ENCODE measurements at regions not wholly inside any gene's neighbourhood (a gene's known extent, or its start where the extent isn't known, plus 50 kb on each side); places are given as distances from the start of the nearest gene placed in this dataset.

GRCh38 chrX:139234898-139235297, 295.6 kb upstream of the F9 start:
- TF ChIP-seq EZH2 (IDR thresholded peaks at IDR 0.05; ENCODE audit: low read length, unreplicated experiment) (no peak), CTCF (conservative IDR thresholded peaks at IDR 0.05; ENCODE audit: low read depth, low read length) (no peak), EZH2phosphoT487 (IDR thresholded peaks at IDR 0.05; ENCODE audit: borderline replicate concordance, low read length) (no peak)
- H3K4me1 ChIP-seq (ENCODE audit: insufficient read depth, low read length): no peaks in the 10 kb centered on the region
- no peaks in the 10 kb centered on the region for H4K20me1 ChIP-seq (ENCODE audit: low read length)
- ChIA-PET POLR2A (ENCODE audit: unreplicated experiment) (no interaction called here), CTCF (no interaction called here)
- H3K79me2 ChIP-seq (ENCODE audit: low read length): no peaks in the 10 kb centered on the region
- no peak for ATAC-seq
- H2AFZ ChIP-seq (ENCODE audit: low read length): no peak overlapping the region
- BruUV-seq (replicated peaks): no TSS peak
- no peaks in the 10 kb centered on the region for H3K9me3 ChIP-seq (ENCODE audit: low read length)
- H3K9me2 ChIP-seq (replicated peaks; ENCODE audit: low read length): no peaks in the 10 kb centered on the region
- no peaks in the 10 kb centered on the region for H3K36me3 ChIP-seq (ENCODE audit: low read depth, low read length)
- H3K27me3 ChIP-seq (ENCODE audit: low read length): no peaks in the 10 kb centered on the region
- H3K4me2 ChIP-seq (ENCODE audit: low read length): no peak overlapping the region
- H3K9ac ChIP-seq (ENCODE audit: low read length): no peak overlapping the region
- H3K27ac ChIP-seq (ENCODE audit: low read length): no peak overlapping the region
- H3K4me3 ChIP-seq (ENCODE audit: low read length): no peak overlapping the region
- no peaks in the 10 kb centered on the region for H3F3A ChIP-seq (ENCODE audit: low read length, unreplicated experiment)
- intact Hi-C loops (cut with micrococcal nuclease): no loop called here
- no peak for DNase-seq

- Histone ChIP-seq H3K36me3 (ENCODE audit: low read depth, low read length) (no peaks in the 10 kb centered on the region), H3K27ac (ENCODE audit: low read length) (no peak overlapping the region), H3K9ac (ENCODE audit: low read length) (no peak overlapping the region), H3K79me2 (ENCODE audit: low read length) (no peaks in the 10 kb centered on the region), H3K4me2 (ENCODE audit: low read length) (no peak overlapping the region), H3F3A (ENCODE audit: low read length, unreplicated experiment) (no peaks in the 10 kb centered on the region), H3K4me3 (ENCODE audit: low read length) (no peak overlapping the region), H3K27me3 (ENCODE audit: low read length) (no peaks in the 10 kb centered on the region), H3K9me2 (replicated peaks; ENCODE audit: low read length) (no peaks in the 10 kb centered on the region), H2AFZ (ENCODE audit: low read length) (no peak overlapping the region), H3K4me1 (ENCODE audit: insufficient read depth, low read length) (no peaks in the 10 kb centered on the region), H4K20me1 (ENCODE audit: low read length) (no peaks in the 10 kb centered on the region), H3K9me3 (ENCODE audit: low read length) (no peaks in the 10 kb centered on the region)
- ChIA-PET CTCF (no interaction called here), POLR2A (ENCODE audit: unreplicated experiment) (interaction anchor here (0.5 kb wide), 1 partner anchor 520 kb away, joined by 3 read pairs; no protein-coding TSS in a partner anchor)
- no peak for TF ChIP-seq EZH2phosphoT487 (IDR thresholded peaks at IDR 0.05; ENCODE audit: borderline replicate concordance, low read length)
- no peak for TF ChIP-seq CTCF (conservative IDR thresholded peaks at IDR 0.05; ENCODE audit: low read depth, low read length)
- TF ChIP-seq EZH2 (IDR thresholded peaks at IDR 0.05; ENCODE audit: low read length, unreplicated experiment): no peak
- ATAC-seq (no peak), DNase-seq (no peak)
- intact Hi-C loops (cut with micrococcal nuclease): no loop called here
- no TSS peak for BruUV-seq (replicated peaks)
These were observed 305.4 kb upstream of the F9 start for GRCh38 chrX:139224953-139225665.

- H4K20me1 ChIP-seq (ENCODE audit: low read length): no peaks in the 10 kb centered on the region
- H3K9me3 ChIP-seq (ENCODE audit: low read length): no peaks in the 10 kb centered on the region
- H3K9ac ChIP-seq (ENCODE audit: low read length): no peak overlapping the region
- H3F3A ChIP-seq (ENCODE audit: low read length, unreplicated experiment): no peaks in the 10 kb centered on the region
- H3K9me2 ChIP-seq (replicated peaks; ENCODE audit: low read length): no peaks in the 10 kb centered on the region
- H3K27me3 ChIP-seq (ENCODE audit: low read length): no peaks in the 10 kb centered on the region
- DNase-seq (no peak), ATAC-seq (no peak)
- H3K79me2 ChIP-seq (ENCODE audit: low read length): no peaks in the 10 kb centered on the region
- intact Hi-C loops (cut with micrococcal nuclease): no loop called here
- no peak for TF ChIP-seq EZH2 (IDR thresholded peaks at IDR 0.05; ENCODE audit: low read length, unreplicated experiment)
- no peak for TF ChIP-seq CTCF (conservative IDR thresholded peaks at IDR 0.05; ENCODE audit: low read depth, low read length)
- no peak for TF ChIP-seq EZH2phosphoT487 (IDR thresholded peaks at IDR 0.05; ENCODE audit: borderline replicate concordance, low read length)
- no peak overlapping the region for H3K4me2 ChIP-seq (ENCODE audit: low read length)
- H3K36me3 ChIP-seq (ENCODE audit: low read depth, low read length): no peaks in the 10 kb centered on the region
- POLR2A ChIA-PET (ENCODE audit: unreplicated experiment): no interaction called here
- no TSS peak for BruUV-seq (replicated peaks)
- CTCF ChIA-PET: no interaction called here
- no peak overlapping the region for H2AFZ ChIP-seq (ENCODE audit: low read length)
- H3K27ac ChIP-seq (ENCODE audit: low read length): no peak overlapping the region
- H3K4me3 ChIP-seq (ENCODE audit: low read length): no peak overlapping the region
- no peaks in the 10 kb centered on the region for H3K4me1 ChIP-seq (ENCODE audit: insufficient read depth, low read length)
These were observed 307.9 kb upstream of the F9 start for GRCh38 chrX:139222511-139223200.
